ENCODE measurements at regions not wholly inside any gene's neighbourhood (a gene's known extent, or its start where the extent isn't known, plus 50 kb on each side); places are given as distances from the start of the nearest gene placed in this dataset.

DNA sequence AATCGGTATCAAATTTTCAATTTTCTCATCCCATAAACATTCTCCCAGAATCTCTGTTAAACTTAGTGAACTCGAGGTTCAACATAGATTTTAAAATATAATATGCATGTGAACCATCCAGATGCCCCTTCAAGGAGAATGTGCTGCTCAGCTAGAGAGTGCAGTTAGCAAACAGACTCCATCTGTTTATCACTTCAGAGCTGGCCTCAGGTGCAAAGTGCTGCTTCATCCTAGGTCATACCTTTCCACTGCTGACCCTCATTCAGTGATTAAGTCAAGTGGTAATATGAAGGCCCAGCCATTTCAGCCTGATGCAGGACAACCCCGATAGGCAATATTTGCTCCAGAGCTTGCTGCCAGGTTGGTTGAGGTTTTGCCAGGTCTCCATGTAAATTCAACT, 339.0 kb upstream of the POU5F2 start:
- intact Hi-C loops (cut with micrococcal nuclease) = no loop called here
- Mint-ChIP-seq H3K4me3 (ENCODE audit: unreplicated experiment) (no peak overlapping the region), H3K9me3 (ENCODE audit: unreplicated experiment) (no peaks in the 10 kb centered on the region), H3K27me3 (ENCODE audit: insufficient read depth, unreplicated experiment) (no peaks in the 10 kb centered on the region), H3K36me3 (ENCODE audit: insufficient read depth, unreplicated experiment) (peaks cover 5% of the 10 kb centered on the region), H3K4me1 (ENCODE audit: insufficient read depth, unreplicated experiment) (no peaks in the 10 kb centered on the region), H3K27ac (ENCODE audit: low read depth, unreplicated experiment) (no peak overlapping the region)
- no TSS peak for BruUV-seq (replicated peaks)
- CTCF ChIA-PET = no interaction called here
- TF ChIP-seq, protein P1, sequence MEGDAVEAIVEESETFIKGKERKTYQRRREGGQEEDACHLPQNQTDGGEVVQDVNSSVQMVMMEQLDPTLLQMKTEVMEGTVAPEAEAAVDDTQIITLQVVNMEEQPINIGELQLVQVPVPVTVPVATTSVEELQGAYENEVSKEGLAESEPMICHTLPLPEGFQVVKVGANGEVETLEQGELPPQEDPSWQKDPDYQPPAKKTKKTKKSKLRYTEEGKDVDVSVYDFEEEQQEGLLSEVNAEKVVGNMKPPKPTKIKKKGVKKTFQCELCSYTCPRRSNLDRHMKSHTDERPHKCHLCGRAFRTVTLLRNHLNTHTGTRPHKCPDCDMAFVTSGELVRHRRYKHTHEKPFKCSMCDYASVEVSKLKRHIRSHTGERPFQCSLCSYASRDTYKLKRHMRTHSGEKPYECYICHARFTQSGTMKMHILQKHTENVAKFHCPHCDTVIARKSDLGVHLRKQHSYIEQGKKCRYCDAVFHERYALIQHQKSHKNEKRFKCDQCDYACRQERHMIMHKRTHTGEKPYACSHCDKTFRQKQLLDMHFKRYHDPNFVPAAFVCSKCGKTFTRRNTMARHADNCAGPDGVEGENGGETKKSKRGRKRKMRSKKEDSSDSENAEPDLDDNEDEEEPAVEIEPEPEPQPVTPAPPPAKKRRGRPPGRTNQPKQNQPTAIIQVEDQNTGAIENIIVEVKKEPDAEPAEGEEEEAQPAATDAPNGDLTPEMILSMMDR (IDR thresholded peaks at IDR 0.05; ENCODE audit: unreplicated experiment) = no peak
- DNase-seq (ENCODE audit: unreplicated experiment) = no peak
- POLR2A ChIA-PET = no interaction called here

DNA sequence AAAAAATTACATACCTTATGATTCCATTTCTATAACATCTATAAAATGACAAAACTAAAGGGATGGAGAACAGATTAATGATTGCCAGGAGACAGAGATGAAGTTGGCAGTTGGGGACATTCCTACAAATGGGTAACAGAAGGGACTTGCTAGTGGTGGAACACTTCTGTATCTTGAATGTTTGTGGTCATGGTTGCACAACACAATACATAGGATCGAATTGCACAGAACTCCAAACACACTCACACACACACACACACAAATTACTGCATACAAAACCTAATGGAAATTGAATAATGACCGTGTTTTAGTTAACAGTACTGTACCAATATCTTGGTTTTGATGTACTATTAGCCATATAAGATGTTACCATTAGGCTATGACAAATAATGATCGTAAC, 330.7 kb upstream of the POU5F2 start:
- no TSS peak for BruUV-seq (replicated peaks)

DNA sequence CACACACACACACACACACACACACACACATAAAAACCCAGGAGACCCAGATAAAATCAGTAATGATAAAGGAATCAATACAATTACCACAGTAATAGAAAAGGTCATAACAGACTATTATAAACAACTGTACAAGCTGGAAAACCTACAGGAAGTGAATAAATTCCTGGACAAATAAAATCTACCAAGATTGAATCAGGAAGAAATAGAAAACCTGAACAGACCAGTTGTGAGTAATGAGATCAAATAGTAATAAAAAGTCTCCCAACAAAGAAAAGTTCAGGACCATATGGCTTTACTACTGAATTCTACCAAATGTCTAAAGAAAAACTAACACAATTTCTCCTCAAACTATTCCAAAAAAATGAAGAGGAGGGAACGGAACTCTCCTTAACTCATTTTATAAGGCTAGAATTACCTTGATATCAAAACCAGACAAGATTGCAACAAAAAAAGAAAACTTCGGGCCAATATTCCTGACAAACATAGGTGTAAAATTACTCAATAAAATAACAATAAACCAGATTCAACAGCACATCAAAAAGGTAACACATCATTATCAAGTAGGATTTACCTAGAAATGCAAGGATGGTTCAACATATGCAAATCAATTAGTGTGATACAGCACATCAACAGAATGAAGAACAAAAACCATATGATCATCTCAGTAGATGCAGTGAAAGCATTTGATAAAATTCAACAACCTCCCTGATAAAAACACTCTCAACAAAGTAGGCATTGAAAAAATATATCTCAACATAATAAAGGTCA, 325.2 kb upstream of the POU5F2 start:
- no peak overlapping the region for H3K4me3 Mint-ChIP-seq (ENCODE audit: unreplicated experiment)
- intact Hi-C loops (cut with micrococcal nuclease) = no loop called here
- peaks cover 7% of the 10 kb centered on the region for H3K36me3 Mint-ChIP-seq (ENCODE audit: insufficient read depth, unreplicated experiment)
- ChIA-PET CTCF (interaction anchor here (0.6 kb wide), 1 partner anchor 116 kb away, joined by 3 read pairs; no protein-coding TSS in a partner anchor), POLR2A (no interaction called here)
- DNase-seq (ENCODE audit: unreplicated experiment) = no peak
- peaks cover 18% of the 10 kb centered on the region for H3K9me3 Mint-ChIP-seq (ENCODE audit: unreplicated experiment)
- no peaks in the 10 kb centered on the region for H3K27me3 Mint-ChIP-seq (ENCODE audit: insufficient read depth, unreplicated experiment)
- H3K27ac Mint-ChIP-seq (ENCODE audit: low read depth, unreplicated experiment) = peak overlapping the region; percentile 73
- no TSS peak for BruUV-seq (replicated peaks)
- TF ChIP-seq, protein P1 (IDR thresholded peaks at IDR 0.05; ENCODE audit: unreplicated experiment) = no peak
- no peaks in the 10 kb centered on the region for H3K4me1 Mint-ChIP-seq (ENCODE audit: insufficient read depth, unreplicated experiment)

More for the DNA sequence above, 330.7 kb upstream of the POU5F2 start:
- Mint-ChIP-seq H3K9me3 (ENCODE audit: unreplicated experiment) (no peaks in the 10 kb centered on the region), H3K4me1 (ENCODE audit: insufficient read depth, unreplicated experiment) (no peaks in the 10 kb centered on the region), H3K36me3 (ENCODE audit: insufficient read depth, unreplicated experiment) (no peaks in the 10 kb centered on the region), H3K27me3 (ENCODE audit: insufficient read depth, unreplicated experiment) (no peaks in the 10 kb centered on the region), H3K27ac (ENCODE audit: low read depth, unreplicated experiment) (no peak overlapping the region), H3K4me3 (ENCODE audit: unreplicated experiment) (no peak overlapping the region)
- TF ChIP-seq, protein P1 (IDR thresholded peaks at IDR 0.05; ENCODE audit: unreplicated experiment) = no peak
- peak; percentile 6 for DNase-seq (ENCODE audit: unreplicated experiment)
- ChIA-PET POLR2A (no interaction called here), CTCF (no interaction called here)
- intact Hi-C loops (cut with micrococcal nuclease) = no loop called here

DNA sequence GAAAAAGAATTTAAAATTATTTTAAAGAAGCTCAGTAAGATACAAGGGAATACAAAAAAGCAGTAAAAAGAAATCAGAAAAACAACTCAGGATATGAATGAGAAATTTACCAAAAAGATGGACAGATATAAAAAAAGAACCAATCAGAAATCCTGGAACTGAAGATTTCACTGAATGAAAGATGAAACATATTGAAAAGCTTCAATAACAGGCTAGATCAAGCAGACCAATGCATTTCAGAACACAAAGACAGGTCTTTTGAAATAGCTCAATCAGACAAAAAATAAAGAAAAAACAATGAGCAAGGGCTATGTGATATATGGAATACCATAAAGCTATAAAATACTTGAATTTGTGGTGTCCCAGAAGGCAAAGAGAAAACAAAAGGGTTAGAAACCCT, 322.6 kb upstream of the POU5F2 start:
- Mint-ChIP-seq H3K27ac (ENCODE audit: low read depth, unreplicated experiment) (no peak overlapping the region), H3K9me3 (ENCODE audit: unreplicated experiment) (peaks cover 18% of the 10 kb centered on the region), H3K36me3 (ENCODE audit: insufficient read depth, unreplicated experiment) (peaks cover 7% of the 10 kb centered on the region), H3K4me1 (ENCODE audit: insufficient read depth, unreplicated experiment) (no peaks in the 10 kb centered on the region), H3K27me3 (ENCODE audit: insufficient read depth, unreplicated experiment) (no peaks in the 10 kb centered on the region), H3K4me3 (ENCODE audit: unreplicated experiment) (no peak overlapping the region)
- POLR2A ChIA-PET = no interaction called here
- no peak for DNase-seq (ENCODE audit: unreplicated experiment)
- TF ChIP-seq, protein P1 (IDR thresholded peaks at IDR 0.05; ENCODE audit: unreplicated experiment) = no peak
- no TSS peak for BruUV-seq (replicated peaks)
- intact Hi-C loops (cut with micrococcal nuclease) = no loop called here
- CTCF ChIA-PET = no interaction called here

Measured in MCF 10A (cell line).